ENCODE measurements at regions not wholly inside any gene's neighbourhood (a gene's known extent, or its start where the extent isn't known, plus 50 kb on each side); places are given as distances from the start of the nearest gene placed in this dataset.

DNA sequence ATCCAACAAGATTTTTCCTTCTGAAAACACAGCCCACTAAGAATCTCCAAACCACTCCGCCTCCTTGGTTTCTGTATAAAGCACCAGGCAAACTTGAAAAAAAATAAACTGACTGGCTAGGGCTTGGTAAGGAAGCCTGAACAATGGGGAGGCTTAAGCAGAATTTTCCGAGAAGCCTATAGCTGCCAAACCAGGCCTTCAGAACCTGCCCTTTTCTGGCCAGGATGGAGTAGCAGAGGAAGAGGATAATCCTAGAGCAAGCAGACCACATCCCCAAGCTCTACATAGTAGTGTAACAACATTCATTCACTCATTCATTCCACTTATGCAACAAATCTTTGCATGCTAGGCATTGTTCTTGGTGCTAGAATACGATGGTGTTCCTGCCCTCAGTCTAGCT lies 529.6 kb upstream of the ZEB2 start:
- no peaks in the 10 kb centered on the region for H3K79me2 ChIP-seq (ENCODE audit: control insufficient read depth, insufficient read depth, low read length, unreplicated experiment)
- no peaks in the 10 kb centered on the region for H3K27me3 ChIP-seq (ENCODE audit: insufficient read depth, low read length)
- no peaks in the 10 kb centered on the region for H3K36me3 ChIP-seq (ENCODE audit: insufficient read depth, low read length)
- no peak overlapping the region for H3K27ac ChIP-seq (ENCODE audit: low read depth, low read length)
- H3K4me3 ChIP-seq (ENCODE audit: low read depth, low read length) = no peak overlapping the region
- no peak overlapping the region for H2AFZ ChIP-seq (ENCODE audit: low read length, unreplicated experiment)
- peaks cover 2% of the 10 kb centered on the region for H3K4me1 ChIP-seq (ENCODE audit: control insufficient read depth, insufficient read depth, low read length, unreplicated experiment)

DNA sequence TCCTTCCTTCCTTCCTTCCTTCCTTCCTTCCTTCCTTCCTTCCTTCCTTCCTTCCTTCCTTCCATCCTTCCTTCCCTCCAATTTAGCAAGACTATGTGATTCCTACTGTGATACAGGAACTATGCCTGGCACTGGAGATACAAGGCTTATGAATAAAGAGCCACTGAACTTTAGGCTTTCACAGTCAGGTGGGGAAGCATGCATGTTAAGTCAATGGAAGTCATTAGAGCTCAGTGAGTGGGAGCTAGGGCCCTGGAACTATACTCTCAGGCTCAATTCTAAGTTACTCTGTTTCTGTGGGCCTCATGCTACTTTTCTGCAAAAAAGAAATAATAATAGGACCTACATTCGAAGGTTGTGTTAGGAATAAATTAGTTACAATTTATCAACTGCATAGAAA lies 527.6 kb upstream of the ZEB2 start:
- H3K79me2 ChIP-seq (ENCODE audit: control insufficient read depth, insufficient read depth, low read length, unreplicated experiment) = no peaks in the 10 kb centered on the region
- H3K36me3 ChIP-seq (ENCODE audit: insufficient read depth, low read length) = no peaks in the 10 kb centered on the region
- no peak overlapping the region for H3K4me3 ChIP-seq (ENCODE audit: low read depth, low read length)
- H3K27ac ChIP-seq (ENCODE audit: low read depth, low read length) = no peak overlapping the region
- H3K27me3 ChIP-seq (ENCODE audit: insufficient read depth, low read length) = no peaks in the 10 kb centered on the region
- no peak overlapping the region for H2AFZ ChIP-seq (ENCODE audit: low read length, unreplicated experiment)
- peaks cover 4% of the 10 kb centered on the region for H3K4me1 ChIP-seq (ENCODE audit: control insufficient read depth, insufficient read depth, low read length, unreplicated experiment)

DNA sequence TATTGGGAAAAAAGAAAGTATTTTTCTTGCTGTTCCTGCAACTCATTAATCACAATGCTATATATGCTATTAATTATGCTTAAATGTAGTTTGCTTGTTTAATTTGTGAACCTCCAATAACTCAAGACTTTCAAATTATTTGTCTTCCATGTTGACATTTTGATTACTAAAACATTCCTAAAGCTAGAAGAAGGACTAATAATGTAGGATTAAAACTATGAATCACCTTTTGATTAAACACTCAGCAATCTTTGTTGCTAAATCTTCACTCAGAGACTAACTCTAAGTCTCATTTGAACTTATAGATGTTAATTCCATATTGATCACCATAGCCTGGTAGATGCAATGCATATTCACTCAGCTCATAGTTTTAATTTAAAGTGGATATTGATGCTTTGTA lies 524.6 kb upstream of the ZEB2 start:
- H3K4me1 ChIP-seq (ENCODE audit: control insufficient read depth, insufficient read depth, low read length, unreplicated experiment) = peaks cover 4% of the 10 kb centered on the region
- no peaks in the 10 kb centered on the region for H3K27me3 ChIP-seq (ENCODE audit: insufficient read depth, low read length)
- H3K27ac ChIP-seq (ENCODE audit: low read depth, low read length) = no peak overlapping the region
- H3K79me2 ChIP-seq (ENCODE audit: control insufficient read depth, insufficient read depth, low read length, unreplicated experiment) = no peaks in the 10 kb centered on the region
- H2AFZ ChIP-seq (ENCODE audit: low read length, unreplicated experiment) = no peak overlapping the region
- no peak overlapping the region for H3K4me3 ChIP-seq (ENCODE audit: low read depth, low read length)
- no peaks in the 10 kb centered on the region for H3K36me3 ChIP-seq (ENCODE audit: insufficient read depth, low read length)

DNA sequence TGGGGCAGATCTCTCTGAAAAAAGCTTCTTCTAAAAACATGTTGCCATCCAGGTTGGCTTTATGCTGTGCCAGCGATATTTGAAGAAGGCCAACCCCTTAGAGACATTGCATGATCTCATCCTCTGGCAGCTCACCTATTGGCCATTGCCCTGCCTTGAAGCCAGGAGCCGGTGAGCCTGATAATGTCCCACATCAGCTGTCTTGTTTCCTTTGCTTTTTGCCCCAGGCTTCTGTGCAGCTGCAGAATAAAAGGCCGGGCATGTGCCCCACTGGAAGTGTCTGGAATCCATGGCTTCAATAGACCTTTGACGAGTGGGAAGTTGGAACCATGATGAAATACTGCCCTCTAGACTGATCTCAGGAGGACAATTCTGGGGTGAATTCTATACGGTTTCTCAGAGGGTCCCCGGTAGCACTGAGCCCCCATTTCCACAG lies 523.5 kb upstream of the ZEB2 start:
- H2AFZ ChIP-seq (ENCODE audit: low read length, unreplicated experiment) = no peak overlapping the region
- H3K36me3 ChIP-seq (ENCODE audit: insufficient read depth, low read length) = no peaks in the 10 kb centered on the region
- no peak overlapping the region for H3K27ac ChIP-seq (ENCODE audit: low read depth, low read length)
- H3K79me2 ChIP-seq (ENCODE audit: control insufficient read depth, insufficient read depth, low read length, unreplicated experiment) = no peaks in the 10 kb centered on the region
- H3K4me3 ChIP-seq (ENCODE audit: low read depth, low read length) = no peak overlapping the region
- H3K4me1 ChIP-seq (ENCODE audit: control insufficient read depth, insufficient read depth, low read length, unreplicated experiment) = peaks cover 4% of the 10 kb centered on the region
- no peaks in the 10 kb centered on the region for H3K27me3 ChIP-seq (ENCODE audit: insufficient read depth, low read length)

DNA sequence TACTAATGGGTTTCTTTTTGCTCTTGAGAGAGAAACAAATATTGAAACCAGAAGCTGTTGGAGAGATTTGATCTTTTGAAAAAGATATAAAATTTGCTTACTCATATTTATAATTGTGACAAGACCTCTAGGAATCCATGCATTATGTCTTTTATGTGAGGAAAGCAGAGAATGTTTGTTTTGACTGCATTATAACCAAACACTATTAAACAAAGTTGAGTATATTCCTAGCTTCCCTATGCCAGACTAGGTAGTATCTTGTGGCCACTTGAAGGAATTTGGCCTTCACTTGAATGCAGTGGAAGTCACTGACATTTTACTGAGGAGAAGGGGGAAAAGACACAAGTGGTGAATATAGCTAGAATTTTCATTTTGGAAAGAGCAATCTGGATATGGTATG lies 521.8 kb upstream of the ZEB2 start:
- Histone ChIP-seq H3K79me2 (ENCODE audit: control insufficient read depth, insufficient read depth, low read length, unreplicated experiment) (no peaks in the 10 kb centered on the region), H3K4me3 (ENCODE audit: low read depth, low read length) (no peak overlapping the region), H2AFZ (ENCODE audit: low read length, unreplicated experiment) (no peak overlapping the region), H3K36me3 (ENCODE audit: insufficient read depth, low read length) (no peaks in the 10 kb centered on the region), H3K27me3 (ENCODE audit: insufficient read depth, low read length) (no peaks in the 10 kb centered on the region), H3K27ac (ENCODE audit: low read depth, low read length) (no peak overlapping the region), H3K4me1 (ENCODE audit: control insufficient read depth, insufficient read depth, low read length, unreplicated experiment) (peaks cover 4% of the 10 kb centered on the region)

DNA sequence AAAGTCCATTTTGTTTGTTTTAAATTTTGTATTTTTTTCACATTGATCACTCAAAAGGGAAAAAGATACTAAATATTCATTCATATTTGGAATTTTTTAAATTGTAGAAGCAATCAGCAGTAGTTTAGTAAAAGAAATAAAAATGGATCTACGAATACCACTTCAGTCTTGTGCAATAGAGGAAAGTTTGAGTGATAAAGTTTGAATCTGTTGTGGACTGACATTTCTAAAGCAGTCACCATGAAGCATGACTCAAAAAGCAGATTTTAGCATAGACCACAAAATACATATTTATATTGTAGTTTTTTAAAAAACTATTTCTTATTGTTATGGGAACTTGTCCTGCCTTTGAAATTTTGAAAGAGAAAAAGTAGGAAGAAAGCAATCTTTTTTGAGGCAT lies 520.5 kb upstream of the ZEB2 start:
- no peaks in the 10 kb centered on the region for H3K27me3 ChIP-seq (ENCODE audit: insufficient read depth, low read length)
- H3K79me2 ChIP-seq (ENCODE audit: control insufficient read depth, insufficient read depth, low read length, unreplicated experiment) = no peaks in the 10 kb centered on the region
- no peaks in the 10 kb centered on the region for H3K36me3 ChIP-seq (ENCODE audit: insufficient read depth, low read length)
- no peak overlapping the region for H3K27ac ChIP-seq (ENCODE audit: low read depth, low read length)
- H3K4me1 ChIP-seq (ENCODE audit: control insufficient read depth, insufficient read depth, low read length, unreplicated experiment) = peaks cover 9% of the 10 kb centered on the region
- H3K4me3 ChIP-seq (ENCODE audit: low read depth, low read length) = no peak overlapping the region
- no peak overlapping the region for H2AFZ ChIP-seq (ENCODE audit: low read length, unreplicated experiment)

DNA sequence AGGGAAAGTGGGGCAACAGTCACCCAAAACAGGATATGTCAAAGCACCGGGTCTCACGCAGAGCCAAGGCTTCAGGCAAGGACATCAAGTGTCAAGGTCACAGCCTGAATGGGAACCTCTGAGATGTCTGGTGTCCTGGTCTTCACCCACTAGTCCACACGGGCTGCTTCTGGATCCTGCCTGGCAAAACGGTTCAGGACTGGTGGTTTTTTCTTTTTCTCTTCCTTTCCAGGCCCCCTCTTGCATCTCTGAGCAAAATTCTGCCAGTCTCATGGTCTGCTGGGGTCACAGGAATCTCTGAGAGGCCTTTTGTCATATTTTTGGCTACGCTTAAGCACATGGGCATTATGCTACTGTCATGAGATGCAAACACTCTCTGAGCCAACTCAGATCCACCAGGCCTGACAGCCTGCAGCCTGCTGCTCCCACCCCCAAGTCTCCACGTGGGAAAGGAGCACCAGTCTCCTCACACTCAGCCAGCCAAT lies 518.2 kb upstream of the ZEB2 start:
- Histone ChIP-seq H3K36me3 (ENCODE audit: insufficient read depth, low read length) (no peaks in the 10 kb centered on the region), H3K27me3 (ENCODE audit: insufficient read depth, low read length) (no peaks in the 10 kb centered on the region), H3K4me1 (ENCODE audit: control insufficient read depth, insufficient read depth, low read length, unreplicated experiment) (peaks cover 5% of the 10 kb centered on the region), H2AFZ (ENCODE audit: low read length, unreplicated experiment) (no peak overlapping the region), H3K27ac (ENCODE audit: low read depth, low read length) (no peak overlapping the region), H3K4me3 (ENCODE audit: low read depth, low read length) (no peak overlapping the region), H3K79me2 (ENCODE audit: control insufficient read depth, insufficient read depth, low read length, unreplicated experiment) (no peaks in the 10 kb centered on the region)

DNA sequence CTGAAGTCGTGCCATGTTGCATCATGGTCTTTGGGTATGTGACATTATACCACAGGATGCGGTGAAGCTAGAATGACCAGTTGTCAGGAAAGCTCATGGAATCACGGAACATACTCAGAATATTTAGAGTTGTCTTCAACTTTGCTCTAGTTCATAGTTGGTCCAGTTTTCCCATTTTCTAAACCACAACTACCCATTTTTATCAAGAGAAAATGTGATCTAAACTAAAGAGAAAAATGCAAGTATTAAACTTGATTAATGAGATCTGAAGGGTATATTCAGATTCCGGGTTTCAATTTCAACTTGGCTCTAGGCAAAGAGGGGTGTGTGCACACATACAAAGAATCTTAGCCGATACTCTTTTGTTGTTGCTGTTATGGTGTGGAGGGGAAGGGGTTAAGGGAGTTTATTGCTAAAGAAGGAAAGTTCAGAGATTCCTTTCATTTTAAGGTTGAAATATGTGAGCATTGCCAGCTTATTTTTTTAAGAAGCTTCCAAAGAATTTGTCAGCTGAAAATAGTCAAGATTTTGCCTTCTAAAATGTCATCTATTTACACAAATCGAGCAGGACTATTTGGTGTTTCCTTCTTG lies 516.6 kb upstream of the ZEB2 start:
- H3K4me3 ChIP-seq (ENCODE audit: low read depth, low read length) = peak overlapping the region; percentile 71
- H3K27me3 ChIP-seq (ENCODE audit: insufficient read depth, low read length) = no peaks in the 10 kb centered on the region
- H3K36me3 ChIP-seq (ENCODE audit: insufficient read depth, low read length) = no peaks in the 10 kb centered on the region
- peaks cover 5% of the 10 kb centered on the region for H3K4me1 ChIP-seq (ENCODE audit: control insufficient read depth, insufficient read depth, low read length, unreplicated experiment)
- H3K27ac ChIP-seq (ENCODE audit: low read depth, low read length) = peak overlapping the region; percentile 40
- peak overlapping the region; percentile 98 for H2AFZ ChIP-seq (ENCODE audit: low read length, unreplicated experiment)
- no peaks in the 10 kb centered on the region for H3K79me2 ChIP-seq (ENCODE audit: control insufficient read depth, insufficient read depth, low read length, unreplicated experiment)

DNA sequence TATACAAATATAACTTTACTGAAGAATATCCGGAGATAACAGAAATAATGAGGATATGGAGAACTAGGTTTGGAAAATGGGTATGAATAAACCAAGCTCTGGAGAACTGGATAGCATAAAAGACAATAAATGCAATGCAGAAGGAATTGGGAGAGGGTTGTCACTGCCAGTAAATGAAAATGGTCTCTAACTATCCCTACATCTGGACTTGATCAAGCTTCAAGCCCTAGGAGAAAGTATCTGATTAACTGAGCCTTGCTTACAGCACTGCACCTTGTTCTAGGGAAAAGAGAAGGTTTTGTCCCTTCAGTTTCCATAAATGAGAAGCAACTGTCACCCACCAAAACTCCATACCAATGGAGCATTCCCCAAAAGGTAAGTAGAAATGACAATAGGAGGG lies 514.6 kb upstream of the ZEB2 start:
- Histone ChIP-seq H3K36me3 (ENCODE audit: insufficient read depth, low read length) (no peaks in the 10 kb centered on the region), H2AFZ (ENCODE audit: low read length, unreplicated experiment) (no peak overlapping the region), H3K4me1 (ENCODE audit: control insufficient read depth, insufficient read depth, low read length, unreplicated experiment) (peaks cover 5% of the 10 kb centered on the region), H3K27ac (ENCODE audit: low read depth, low read length) (no peak overlapping the region), H3K4me3 (ENCODE audit: low read depth, low read length) (no peak overlapping the region), H3K27me3 (ENCODE audit: insufficient read depth, low read length) (no peaks in the 10 kb centered on the region), H3K79me2 (ENCODE audit: control insufficient read depth, insufficient read depth, low read length, unreplicated experiment) (no peaks in the 10 kb centered on the region)

DNA sequence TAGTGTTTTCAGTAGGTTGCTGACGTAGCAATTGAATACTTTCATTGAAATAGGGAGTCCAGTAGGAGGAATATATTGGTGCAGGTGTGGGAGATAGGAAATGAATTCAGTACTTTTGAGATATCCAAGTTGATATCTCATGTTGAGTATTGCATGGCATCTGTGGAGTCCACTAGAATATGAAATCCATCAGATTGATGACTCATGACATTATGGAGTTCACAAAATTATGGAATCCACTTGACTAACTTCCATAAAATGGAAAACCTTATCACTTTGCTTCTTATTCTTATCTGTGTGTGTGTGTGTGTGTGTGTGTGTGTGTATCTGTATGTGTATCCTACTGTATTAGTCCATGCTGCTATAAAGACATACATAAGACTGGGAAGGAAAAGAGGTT lies 513.5 kb upstream of the ZEB2 start:
- H3K4me1 ChIP-seq (ENCODE audit: control insufficient read depth, insufficient read depth, low read length, unreplicated experiment) = peaks cover 5% of the 10 kb centered on the region
- no peaks in the 10 kb centered on the region for H3K79me2 ChIP-seq (ENCODE audit: control insufficient read depth, insufficient read depth, low read length, unreplicated experiment)
- H3K27ac ChIP-seq (ENCODE audit: low read depth, low read length) = no peak overlapping the region
- H3K27me3 ChIP-seq (ENCODE audit: insufficient read depth, low read length) = no peaks in the 10 kb centered on the region
- no peak overlapping the region for H2AFZ ChIP-seq (ENCODE audit: low read length, unreplicated experiment)
- no peaks in the 10 kb centered on the region for H3K36me3 ChIP-seq (ENCODE audit: insufficient read depth, low read length)
- no peak overlapping the region for H3K4me3 ChIP-seq (ENCODE audit: low read depth, low read length)

DNA sequence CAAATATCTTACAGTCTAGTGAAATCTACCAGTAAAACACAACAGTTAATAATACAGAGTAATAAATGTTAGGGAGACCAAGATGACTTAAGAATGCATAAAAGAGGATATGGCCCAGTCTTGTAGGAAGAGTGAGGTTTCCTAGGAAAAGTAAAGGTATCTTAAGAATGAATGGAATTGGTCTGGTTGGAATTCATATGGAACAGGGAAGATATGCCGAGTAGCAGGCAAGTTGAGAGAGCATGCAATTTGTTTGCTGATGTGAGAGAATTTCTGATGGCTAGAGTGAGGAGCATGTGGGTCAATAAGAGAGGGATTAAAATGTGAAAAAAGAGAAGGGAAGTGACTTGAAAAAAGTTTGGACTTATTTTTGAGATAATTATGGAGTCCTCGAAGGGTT lies 512.9 kb upstream of the ZEB2 start:
- Histone ChIP-seq H3K4me3 (ENCODE audit: low read depth, low read length) (no peak overlapping the region), H3K79me2 (ENCODE audit: control insufficient read depth, insufficient read depth, low read length, unreplicated experiment) (no peaks in the 10 kb centered on the region), H2AFZ (ENCODE audit: low read length, unreplicated experiment) (no peak overlapping the region), H3K27ac (ENCODE audit: low read depth, low read length) (no peak overlapping the region), H3K4me1 (ENCODE audit: control insufficient read depth, insufficient read depth, low read length, unreplicated experiment) (peaks cover 5% of the 10 kb centered on the region), H3K27me3 (ENCODE audit: insufficient read depth, low read length) (no peaks in the 10 kb centered on the region), H3K36me3 (ENCODE audit: insufficient read depth, low read length) (no peaks in the 10 kb centered on the region)
